Astrocyte of the cerebellum (primary cell): ENCODE measurements at regions not wholly inside any gene's neighbourhood (a gene's known extent, or its start where the extent isn't known, plus 50 kb on each side); places are given as distances from the start of the nearest gene placed in this dataset.
"Not testable (repeated sequence)": the region's sequence is repeated elsewhere in the genome, so short reads cannot be mapped to it uniquely, and the experiment has no call there.

Experiments
- DNase-seq: peaks from one replicate; pipeline ENCODE4 v3.0.0-alpha.2; 2011; ENCODE audit warnings: low read depth
- H3K4me3 ChIP-seq: 2 replicates; pipeline ENCODE4 v1.5.1; 2011; ENCODE audit warnings: mild to moderate bottlenecking, low read depth, low read length, moderate library complexity
- CTCF ChIP-seq: IDR thresholded peaks from 2 replicates; pipeline ENCODE4 v1.5.1; 2012; ENCODE audit warnings: low read length, low read depth, moderate library complexity, mild to moderate bottlenecking; ENCODE audit errors: missing control alignments
- in situ Hi-C: cut with HindIII; loops from 2 replicates; pipeline ENCODE4 v1.10.0; 2017; ENCODE audit warnings: low sequenced_read_pairs

- in situ Hi-C loops, result no loop called here
- H3K4me3 ChIP-seq, result no peak overlapping the region
- DNase-seq, result no peak
- no peak for TF ChIP-seq CTCF
Measured at GRCh38 chr5:6248132-6248531, 130.2 kb downstream of the MED10 start.

- no peak for DNase-seq
- TF ChIP-seq CTCF, result no peak
Measured at GRCh38 chr5:6246820-6247437, 131.4 kb downstream of the MED10 start.

GRCh38 chr5:6244339-6244714 is 134.0 kb downstream of the MED10 start:
- in situ Hi-C loops, result no loop called here
- DNase-seq, result no peak
- TF ChIP-seq CTCF, result no peak
- no peak overlapping the region for H3K4me3 ChIP-seq

More at GRCh38 chr5:6246820-6247437, 131.4 kb downstream of the MED10 start:
- no peak overlapping the region for H3K4me3 ChIP-seq
- in situ Hi-C loops, result no loop called here

GRCh38 chr5:6243706-6244338 is 134.5 kb downstream of the MED10 start:
- in situ Hi-C loops, result no loop called here
- no peak overlapping the region for H3K4me3 ChIP-seq
- DNase-seq, result no peak
- no peak for TF ChIP-seq CTCF

GRCh38 chr5:6241056-6241455 is 137.3 kb downstream of the MED10 start:
- DNase-seq, in situ Hi-C loops, H3K4me3 ChIP-seq: not testable (repeated sequence)

GRCh38 chr5:6236858-6237481 is 141.4 kb downstream of the MED10 start:
- in situ Hi-C loops, result no loop called here
- TF ChIP-seq CTCF, result no peak
- no peak overlapping the region for H3K4me3 ChIP-seq
- no peak for DNase-seq

GRCh38 chr5:6236170-6236793 is 142.1 kb downstream of the MED10 start:
- no peak overlapping the region for H3K4me3 ChIP-seq
- DNase-seq, result no peak
- TF ChIP-seq CTCF, result no peak
- in situ Hi-C loops, result no loop called here
